ENCODE measurements at regions not wholly inside any gene's neighbourhood (a gene's known extent, or its start where the extent isn't known, plus 50 kb on each side); places are given as distances from the start of the nearest gene placed in this dataset.

GRCh38 chr11:131274233-131274632 lies 96.2 kb upstream of the NTM start (continued):
- TF ChIP-seq USF1 (CRISPR knock-in tag; IDR thresholded peaks at IDR 0.05) = no peak
- TF ChIP-seq ATF1 (CRISPR knock-in tag; IDR thresholded peaks at IDR 0.05) = no peak
- no peak for TF ChIP-seq JAZF1 (CRISPR knock-in tag; IDR thresholded peaks at IDR 0.05)
- no peak for TF ChIP-seq RORB (CRISPR knock-in tag; IDR thresholded peaks at IDR 0.05)
- TF ChIP-seq ZMAT4 (CRISPR knock-in tag; IDR thresholded peaks at IDR 0.05) = no peak
- TF ChIP-seq EMX1 (CRISPR knock-in tag; IDR thresholded peaks at IDR 0.05) = no peak
- TF ChIP-seq PREB (CRISPR knock-in tag; IDR thresholded peaks at IDR 0.05; ENCODE audit: borderline replicate concordance) = no peak
- TF ChIP-seq E2F5 (CRISPR knock-in tag; IDR thresholded peaks at IDR 0.05) = no peak

GRCh38 chr11:131275580-131275979 lies 94.8 kb upstream of the NTM start:
- POLR2A ChIA-PET = interaction anchor here (1.2 kb wide), 1 partner anchor 22 kb away, joined by 4 read pairs; no protein-coding TSS in a partner anchor
- H3K27me3 Mint-ChIP-seq (ENCODE audit: low read depth) = no peaks in the 10 kb centered on the region
- H3K27ac Mint-ChIP-seq = peak overlapping the region; percentile 77
- CTCF ChIA-PET = interaction anchor here (1.1 to 2.8 kb wide), 4 partner anchors 22 to 399 kb away, joined by 3 to 11 read pairs (median 8); no protein-coding TSS in a partner anchor
- DNase-seq (ENCODE audit: low spot score) = no peak
- peak; percentile 48 for ATAC-seq
- peaks cover 60% of the 10 kb centered on the region for H3K4me1 Mint-ChIP-seq
- H3K36me3 Mint-ChIP-seq = peaks cover 42% of the 10 kb centered on the region
- 0 out of 2 replicates have a peak, but pooled peaks have one; percentile 53 for TF ChIP-seq ZNF425 (CRISPR knock-in tag; conservative IDR thresholded peaks at IDR 0.05)
- no peak for TF ChIP-seq ETV6 (CRISPR knock-in tag; IDR thresholded peaks at IDR 0.05)
- no peak for TF ChIP-seq HMGXB4 (CRISPR knock-in tag; IDR thresholded peaks at IDR 0.05)
- no peak for TF ChIP-seq RELA (CRISPR knock-in tag; IDR thresholded peaks at IDR 0.05; ENCODE audit: borderline replicate concordance)
- TF ChIP-seq ZNF263 (CRISPR knock-in tag; IDR thresholded peaks at IDR 0.05; ENCODE audit: low read depth) = no peak
- no peak for TF ChIP-seq KAT7 (CRISPR knock-in tag; IDR thresholded peaks at IDR 0.05; ENCODE audit: borderline replicate concordance)
- TF ChIP-seq MYBL2 (CRISPR knock-in tag; IDR thresholded peaks at IDR 0.05) = no peak
- no peak for TF ChIP-seq E2F1 (CRISPR knock-in tag; IDR thresholded peaks at IDR 0.05)
- peaks cover 32% of the 10 kb centered on the region for H3K9me3 Mint-ChIP-seq
- H3K4me3 Mint-ChIP-seq = no peak overlapping the region
